Naive B cell (primary cell): ENCODE measurements at regions not wholly inside any gene's neighbourhood (a gene's known extent, or its start where the extent isn't known, plus 50 kb on each side); places are given as distances from the start of the nearest gene placed in this dataset.
A peak's percentile ranks its signal among the peaks of the same experiment; 100 is the strongest.

Experiments
- ATAC-seq, 2 donors: fragments of 150-1000 bp; cut with Tn5 transposase; 2 replicates each; pipeline ENCODE4 v1.10.0; 2021; ENCODE audit warnings: low read depth in 2 of 2, mild to moderate bottlenecking in 2 of 2, moderate library complexity in 2 of 2
- DNase-seq: peaks from one replicate; pipeline ENCODE4 v3.0.0; 2022
- H3K27ac Mint-ChIP-seq, 6 donors: one replicate each; pipeline ENCODE4 v1.8.0; 2020 to 2022; ENCODE audit warnings: mild to moderate bottlenecking in 6 of 6, mixed read lengths in 6 of 6, moderate library complexity in 5 of 6, inconsistent platforms in 2 of 6
- H3K27me3 Mint-ChIP-seq, 3 donors: one replicate each; pipeline ENCODE4 v1.8.0; 2021 to 2022; ENCODE audit warnings: mixed read lengths in 3 of 3, mild to moderate bottlenecking in 1 of 3
- H3K36me3 Mint-ChIP-seq, 2 donors: one replicate each; pipeline ENCODE4 v1.8.0; 2020 to 2022; ENCODE audit warnings: mixed read lengths in 2 of 2, inconsistent platforms in 1 of 2, mild to moderate bottlenecking in 1 of 2
- H3K4me1 Mint-ChIP-seq, 3 donors: one replicate each; pipeline ENCODE4 v1.8.0; 2020 to 2022; ENCODE audit warnings: mixed read lengths in 3 of 3, inconsistent platforms in 1 of 3, mild to moderate bottlenecking in 1 of 3, moderate library complexity in 1 of 3
- H3K4me3 Mint-ChIP-seq, 8 donors: one replicate each; pipeline ENCODE4 v1.8.0; 2020 to 2022; ENCODE audit warnings: mild to moderate bottlenecking in 8 of 8, mixed read lengths in 8 of 8, moderate library complexity in 8 of 8, inconsistent platforms in 2 of 8
- H3K9me3 Mint-ChIP-seq, 7 donors: one replicate each; pipeline ENCODE4 v1.8.0; 2020 to 2022; ENCODE audit warnings: mixed read lengths in 7 of 7, mild to moderate bottlenecking in 5 of 7, inconsistent platforms in 2 of 7, moderate library complexity in 1 of 7

DNA sequence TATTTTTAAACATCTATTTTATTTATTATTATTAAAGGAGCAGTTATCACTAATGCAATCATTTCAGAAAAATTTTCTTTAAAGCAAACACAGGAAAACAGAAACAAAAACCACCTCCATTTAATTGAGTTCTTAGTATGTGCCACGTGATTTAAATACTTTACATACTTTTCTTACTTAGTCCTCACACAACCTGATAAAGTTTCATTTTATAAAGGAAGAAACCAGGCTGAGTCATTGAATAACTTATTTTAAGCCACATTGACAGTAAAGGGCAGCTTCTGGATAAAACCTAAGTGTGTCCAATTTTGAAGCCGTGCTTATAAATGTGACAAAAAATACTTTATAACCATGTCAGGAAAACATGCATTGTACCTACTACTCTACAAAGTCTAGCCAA, 57.1 kb upstream of the PCED1B start:
- Mint-ChIP-seq H3K27ac (no peak overlapping the region), H3K36me3 (no peaks in the 10 kb centered on the region), H3K4me1 (no peaks in the 10 kb centered on the region), H3K4me3 (no peak overlapping the region), H3K27me3 (peaks cover 7 to 16% (median 9%) of the 10 kb centered on the region in 3 donors), H3K9me3 (no peaks in the 10 kb centered on the region)
- DNase-seq = no peak
- no peak for ATAC-seq

DNA sequence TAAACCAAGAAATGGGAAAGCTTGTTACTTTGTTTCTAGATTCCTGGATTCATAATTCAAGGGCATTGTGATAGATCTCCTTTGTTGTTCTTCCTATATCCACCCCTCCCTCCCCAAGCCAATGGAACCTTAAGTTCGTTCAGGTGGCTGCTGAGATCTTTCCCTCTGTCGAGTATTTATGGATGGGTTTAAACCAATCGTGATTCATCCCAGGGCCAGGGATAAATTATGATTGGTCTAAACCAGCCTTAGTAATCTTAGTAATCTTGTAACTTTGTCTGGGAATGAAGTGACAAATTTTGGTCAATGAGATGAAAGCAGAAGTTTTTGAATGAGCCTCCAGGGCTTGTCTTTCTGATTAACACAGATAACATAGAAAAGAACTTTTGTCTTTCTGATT, 56.1 kb upstream of the PCED1B start:
- Mint-ChIP-seq H3K27ac (no peak overlapping the region), H3K4me3 (no peak overlapping the region), H3K36me3 (no peaks in the 10 kb centered on the region), H3K4me1 (no peaks in the 10 kb centered on the region), H3K27me3 (peaks cover 7 to 9% (median 8%) of the 10 kb centered on the region in 3 donors), H3K9me3 (no peaks in the 10 kb centered on the region)
- ATAC-seq (no peak), DNase-seq (no peak)

DNA sequence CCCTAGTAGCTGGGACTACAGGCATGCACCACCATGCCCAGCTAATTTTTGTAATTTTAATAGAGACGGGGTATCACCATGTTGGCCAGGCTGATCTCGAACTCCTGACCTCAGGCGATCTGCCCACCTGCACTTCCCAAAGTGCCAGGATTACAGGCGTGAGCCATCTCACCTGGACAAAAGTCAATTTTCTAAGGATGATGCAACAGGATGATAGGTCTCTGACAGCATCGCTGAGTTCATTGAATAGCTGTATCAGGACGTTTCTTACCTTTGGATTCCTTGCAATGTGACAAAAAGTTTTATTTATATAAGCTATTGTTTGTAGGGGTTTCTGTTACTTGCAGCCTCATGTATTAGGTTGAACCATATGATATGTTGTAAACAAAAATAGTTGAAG, 55.5 kb upstream of the PCED1B start:
- Mint-ChIP-seq H3K27ac (peak overlapping the region in 1 of 6 donors; percentile 24), H3K27me3 (peaks cover 7 to 9% (median 8%) of the 10 kb centered on the region in 3 donors)
- ATAC-seq = no peak

GRCh38 chr12:47024463-47024862, 55.0 kb upstream of the PCED1B start:
- Mint-ChIP-seq H3K4me1 (no peaks in the 10 kb centered on the region), H3K27ac (peak overlapping the region in 1 of 6 donors; percentile 24), H3K36me3 (no peaks in the 10 kb centered on the region), H3K4me3 (no peak overlapping the region), H3K9me3 (no peaks in the 10 kb centered on the region), H3K27me3 (peaks cover 7 to 9% (median 8%) of the 10 kb centered on the region in 3 donors)
- no peak for DNase-seq
- ATAC-seq = no peak

More for the DNA sequence above, 55.5 kb upstream of the PCED1B start:
- no peak for DNase-seq
- Mint-ChIP-seq H3K9me3 (no peaks in the 10 kb centered on the region), H3K4me3 (no peak overlapping the region), H3K4me1 (no peaks in the 10 kb centered on the region), H3K36me3 (no peaks in the 10 kb centered on the region)

DNA sequence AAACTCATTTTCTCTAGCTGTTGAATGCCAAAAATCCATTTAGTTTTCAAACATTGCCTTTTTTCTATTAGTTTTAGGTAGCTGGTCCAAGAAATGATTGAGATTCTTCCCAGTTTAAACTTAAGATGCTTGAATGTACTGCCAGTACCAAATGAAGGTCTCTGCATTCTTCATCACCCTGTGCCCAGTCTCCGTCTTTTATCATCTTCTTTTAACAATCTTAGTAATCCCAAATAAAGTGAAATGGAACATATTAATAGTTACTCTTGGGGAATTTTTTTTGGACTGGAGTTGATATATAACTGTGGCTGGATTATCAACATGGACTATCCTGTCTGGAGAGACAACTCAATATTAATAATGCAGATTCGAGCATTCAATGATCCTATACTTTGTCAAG, 54.1 kb upstream of the PCED1B start:
- Mint-ChIP-seq H3K4me1 (no peaks in the 10 kb centered on the region), H3K27me3 (peaks cover 7 to 9% (median 8%) of the 10 kb centered on the region in 3 donors), H3K4me3 (no peak overlapping the region), H3K9me3 (no peaks in the 10 kb centered on the region), H3K27ac (no peak overlapping the region), H3K36me3 (no peaks in the 10 kb centered on the region)
- no peak for ATAC-seq
- DNase-seq = no peak

DNA sequence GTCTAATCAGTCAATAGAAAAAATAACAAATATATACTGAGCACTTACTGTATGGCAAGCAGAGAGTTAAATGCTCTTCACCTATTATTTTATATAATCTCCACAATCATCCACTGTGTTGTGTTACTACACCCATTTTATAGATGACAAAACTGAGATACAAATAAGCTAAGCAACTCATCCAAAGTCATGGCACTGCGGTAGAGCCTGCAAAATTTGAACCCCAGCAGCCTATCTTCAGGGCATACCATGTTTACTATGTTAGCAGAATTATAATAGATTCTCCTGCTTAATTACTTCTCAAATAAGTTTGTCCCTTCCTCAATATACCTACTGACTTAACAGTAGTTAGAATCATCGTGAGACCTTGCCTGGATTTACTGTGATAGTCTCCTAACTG, 53.6 kb upstream of the PCED1B start:
- Mint-ChIP-seq H3K9me3 (no peaks in the 10 kb centered on the region), H3K36me3 (no peaks in the 10 kb centered on the region), H3K4me1 (no peaks in the 10 kb centered on the region), H3K4me3 (no peak overlapping the region), H3K27ac (no peak overlapping the region), H3K27me3 (peaks cover 7 to 9% (median 8%) of the 10 kb centered on the region in 3 donors)
- DNase-seq = no peak
- ATAC-seq = no peak

DNA sequence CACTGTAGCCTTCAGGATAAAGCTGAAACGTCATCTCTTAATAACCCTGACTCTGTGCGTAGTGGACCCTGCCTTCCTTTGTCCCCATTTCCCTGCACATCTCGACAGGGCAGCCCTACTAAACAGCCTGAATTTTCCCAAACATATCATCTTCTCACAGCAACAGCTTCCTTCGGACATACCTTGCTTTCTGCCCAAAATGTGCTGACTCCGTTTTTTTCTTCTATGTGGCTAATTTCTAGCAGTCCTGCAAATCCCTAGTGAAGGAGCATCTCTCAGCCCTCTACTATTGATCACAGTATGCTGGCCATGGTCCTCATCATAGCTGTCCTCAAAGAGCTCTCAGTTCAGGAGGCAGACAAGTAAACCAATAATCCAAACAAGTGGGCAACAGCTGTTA, 53.1 kb upstream of the PCED1B start:
- Mint-ChIP-seq H3K4me3 (no peak overlapping the region), H3K4me1 (no peaks in the 10 kb centered on the region), H3K27me3 (peaks cover 7 to 9% (median 8%) of the 10 kb centered on the region in 3 donors), H3K9me3 (no peaks in the 10 kb centered on the region), H3K36me3 (no peaks in the 10 kb centered on the region), H3K27ac (no peak overlapping the region)
- DNase-seq = no peak
- no peak for ATAC-seq
